SH-SY5Y (cell line): ENCODE measurements at regions not wholly inside any gene's neighbourhood (a gene's known extent, or its start where the extent isn't known, plus 50 kb on each side); places are given as distances from the start of the nearest gene placed in this dataset.

Experiments used
- GATA2 ChIP-seq: IDR thresholded peaks from 2 replicates; pipeline ENCODE4 v1.6.1; 2011; ENCODE audit warnings: mild to moderate bottlenecking, low read depth, low read length
- GATA3 ChIP-seq: IDR thresholded peaks from 2 replicates; pipeline ENCODE4 v1.6.1; 2011; ENCODE audit warnings: low read depth, mild to moderate bottlenecking, low read length, moderate library complexity

DNA sequence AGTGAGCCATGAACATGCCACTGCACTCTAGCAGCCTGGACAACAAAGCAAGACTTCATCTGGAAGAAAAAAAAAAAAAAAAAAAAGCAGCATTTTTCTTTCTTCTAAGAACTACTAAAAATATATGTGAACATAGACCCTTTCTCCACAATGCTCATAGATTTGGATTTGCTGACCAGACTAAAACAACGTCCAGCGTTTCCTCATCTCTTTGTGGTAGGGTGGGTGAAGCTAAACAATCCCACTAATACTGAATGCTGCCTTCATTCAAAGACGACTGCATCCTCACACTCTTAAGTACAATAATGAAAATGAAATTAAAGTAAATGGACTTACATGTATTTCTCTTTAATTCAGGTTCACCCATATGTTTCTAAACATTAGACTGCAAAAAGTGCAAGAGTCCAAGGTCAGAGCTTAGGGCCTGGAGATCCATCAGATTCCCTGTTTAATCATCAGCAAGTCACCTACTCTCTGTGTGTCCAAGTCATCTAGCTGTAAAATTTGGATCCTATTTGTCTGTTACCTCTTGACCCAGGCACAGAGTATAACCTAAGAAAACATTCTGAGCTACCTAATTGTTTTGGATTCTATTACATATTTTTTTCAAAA lies 99.4 kb upstream of the NHSL1 start:
- TF ChIP-seq GATA3: no peak
- TF ChIP-seq GATA2: no peak
